CD14-positive monocyte (primary cell): ENCODE measurements at regions not wholly inside any gene's neighbourhood (a gene's known extent, or its start where the extent isn't known, plus 50 kb on each side); places are given as distances from the start of the nearest gene placed in this dataset.

Source experiments
- DNase-seq, 3 donors: peaks; one replicate each; pipeline ENCODE4 v3.0.0-alpha.2; 2011 to 2022
- H2AFZ ChIP-seq: 2 replicates; pipeline ENCODE4 v1.6.0; 2012; ENCODE audit warnings: mild to moderate bottlenecking, low read depth, low read length, inconsistent platforms; ENCODE audit not compliant: insufficient read depth, poor library complexity, severe bottlenecking
- H3K27ac ChIP-seq, 2 donors: 1 replicate in 1 of 2; 2 replicates in 1 of 2; pipeline ENCODE4 v1.5.1; 2012 to 2013; ENCODE audit warnings: low read length in 2 of 2, control low read depth in 1 of 2, inconsistent platforms in 1 of 2, low read depth in 1 of 2, mild to moderate bottlenecking in 1 of 2
- H3K27me3 ChIP-seq, 2 donors: one replicate each; pipeline versions ENCODE4 v1.6.0 to v1.6.1; 2011 to 2013; ENCODE audit warnings: low read length in 2 of 2; ENCODE audit not compliant: control insufficient read depth in 2 of 2, insufficient read depth in 2 of 2
- H3K36me3 ChIP-seq, 2 donors: replicated peaks in 1 of 2; 1 replicate in 1 of 2; 2 replicates in 1 of 2; pipeline versions ENCODE4 v1.5.1 to v1.6.1; 2012 to 2013; ENCODE audit warnings: low read length in 2 of 2, control low read depth in 1 of 2, inconsistent platforms in 1 of 2, mild to moderate bottlenecking in 1 of 2; ENCODE audit not compliant: insufficient read depth in 2 of 2, control insufficient read depth in 1 of 2
- H3K4me1 ChIP-seq, 2 donors: 1 replicate in 1 of 2; 2 replicates in 1 of 2; pipeline versions ENCODE4 v1.5.1 to v1.6.1; 2012 to 2013; ENCODE audit warnings: low read length in 2 of 2, control low read depth in 1 of 2, inconsistent platforms in 1 of 2, mild to moderate bottlenecking in 1 of 2, moderate library complexity in 1 of 2; ENCODE audit not compliant: insufficient read depth in 2 of 2, control insufficient read depth in 1 of 2
- H3K4me2 ChIP-seq: replicated peaks from 2 replicates; pipeline ENCODE3; 2012; ENCODE audit warnings: low read length, moderate library complexity, mild to moderate bottlenecking; ENCODE audit not compliant: poor library complexity, severe bottlenecking; ENCODE audit errors: extremely low read depth
- H3K4me3 ChIP-seq, 3 experiments: fragments of 200-600 bp in 1 of 3; sonication (generic) in 1 of 3; replicated peaks in 1 of 3; 1 replicate in 2 of 3; 2 replicates in 1 of 3; pipeline ENCODE4 v1.5.1; 2011 to 2013; ENCODE audit warnings: low read length in 3 of 3, mild to moderate bottlenecking in 3 of 3, control low read depth in 2 of 3, low read depth in 2 of 3, inconsistent platforms in 1 of 3, moderate library complexity in 1 of 3
- H3K79me2 ChIP-seq: 2 replicates; pipeline ENCODE4 v1.6.0; 2012; ENCODE audit warnings: mild to moderate bottlenecking, control low read depth, inconsistent platforms, low read length, moderate library complexity; ENCODE audit not compliant: insufficient read depth
- H3K9ac ChIP-seq: 2 replicates; pipeline ENCODE4 v1.6.0; 2017; ENCODE audit warnings: low read length, mild to moderate bottlenecking; ENCODE audit not compliant: insufficient read depth, poor library complexity, severe bottlenecking
- H3K9me3 ChIP-seq, 2 donors: replicated peaks in 1 of 2; 1 replicate in 1 of 2; 2 replicates in 1 of 2; pipeline versions ENCODE4 v1.5.1 to v1.6.1; 2012 to 2013; ENCODE audit warnings: low read length in 2 of 2, control low read depth in 1 of 2; ENCODE audit not compliant: control insufficient read depth in 1 of 2, insufficient read depth in 1 of 2
- H4K20me1 ChIP-seq: 2 replicates; pipeline ENCODE4 v1.6.0; 2012; ENCODE audit warnings: mild to moderate bottlenecking, low read length, control low read depth, moderate library complexity; ENCODE audit not compliant: insufficient read depth
- H3K27ac Mint-ChIP-seq, 7 donors: one replicate each; pipeline ENCODE4 v1.8.0; 2020; ENCODE audit warnings: mild to moderate bottlenecking in 7 of 7, mixed read lengths in 7 of 7, moderate library complexity in 6 of 7, inconsistent platforms in 2 of 7
- H3K27me3 Mint-ChIP-seq, 3 donors: one replicate each; pipeline ENCODE4 v1.8.0; 2021 to 2022; ENCODE audit warnings: low read depth in 3 of 3, mild to moderate bottlenecking in 3 of 3, mixed read lengths in 3 of 3, moderate library complexity in 3 of 3, inconsistent platforms in 1 of 3
- H3K36me3 Mint-ChIP-seq, 2 donors: one replicate each; pipeline ENCODE4 v1.8.0; 2020; ENCODE audit warnings: mixed read lengths in 2 of 2, inconsistent platforms in 1 of 2, mild to moderate bottlenecking in 1 of 2
- H3K4me1 Mint-ChIP-seq: one replicate; pipeline ENCODE4 v1.8.0; 2020; ENCODE audit warnings: mild to moderate bottlenecking, mixed read lengths
- H3K4me3 Mint-ChIP-seq, 2 donors: one replicate each; pipeline ENCODE4 v1.8.0; 2020; ENCODE audit warnings: mild to moderate bottlenecking in 2 of 2, mixed read lengths in 2 of 2, moderate library complexity in 1 of 2
- H3K9me3 Mint-ChIP-seq, 7 donors: one replicate each; pipeline ENCODE4 v1.8.0; 2020 to 2022; ENCODE audit warnings: mixed read lengths in 7 of 7, mild to moderate bottlenecking in 6 of 7, moderate library complexity in 6 of 7, inconsistent platforms in 2 of 7
- WGBS: methylation state at CpG from one replicate; pipeline ENCODE4 v1.1.5; 2013; ENCODE audit warnings: missing lambda C conversion rate; ENCODE audit not compliant: insufficient coverage; 5-methylcytosine and 5-hydroxymethylcytosine counted together
- intact Hi-C, 2 donors: fragments of 100-400 bp; cut with micrococcal nuclease; formaldehyde crosslinking; loops; one replicate each; pipeline versions ENCODE4 v1.15.0 to v1.15.1; 2023
- TF ChIP-seq, protein P1 (sequence below): fragments of 200-600 bp; IDR thresholded peaks from one replicate; pipeline ENCODE4 v1.8.0; 2022; ENCODE audit warnings: antibody characterized with exemption, mild to moderate bottlenecking

DNA sequence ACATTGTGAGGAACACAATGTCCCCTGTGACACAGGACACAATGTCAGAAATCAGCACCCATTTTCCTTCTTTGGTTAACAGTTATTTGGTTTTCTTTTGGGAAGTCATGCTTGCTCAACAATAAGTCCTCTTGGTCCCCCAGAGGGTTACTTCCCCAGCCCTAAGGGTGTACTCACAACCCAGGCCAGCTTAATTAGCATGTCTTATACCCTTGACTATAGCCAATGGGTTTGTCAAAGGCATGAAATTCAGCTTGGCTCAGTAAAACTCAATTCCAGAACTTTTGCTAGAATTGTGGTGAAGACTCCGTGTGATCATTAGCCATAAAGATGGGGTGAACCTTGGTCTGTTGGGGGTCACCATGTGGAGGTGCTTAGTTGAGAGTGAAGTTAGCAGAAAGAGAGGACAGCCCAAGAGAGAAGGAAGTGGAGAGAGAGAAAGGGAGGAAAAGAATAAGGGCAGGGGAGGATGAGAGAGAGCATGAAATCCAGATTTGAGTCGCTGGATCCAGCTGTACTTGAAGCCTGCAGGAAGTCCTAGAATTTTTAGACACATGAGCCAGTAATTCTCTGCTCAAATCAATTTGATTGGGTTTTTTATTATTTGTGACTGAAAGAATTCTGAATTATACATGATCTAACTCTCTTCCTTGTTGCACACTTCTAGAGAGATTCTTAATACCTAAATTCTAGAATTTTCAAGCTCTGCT is 321.3 kb upstream of the JAG1 start:
- TF ChIP-seq, protein P1, sequence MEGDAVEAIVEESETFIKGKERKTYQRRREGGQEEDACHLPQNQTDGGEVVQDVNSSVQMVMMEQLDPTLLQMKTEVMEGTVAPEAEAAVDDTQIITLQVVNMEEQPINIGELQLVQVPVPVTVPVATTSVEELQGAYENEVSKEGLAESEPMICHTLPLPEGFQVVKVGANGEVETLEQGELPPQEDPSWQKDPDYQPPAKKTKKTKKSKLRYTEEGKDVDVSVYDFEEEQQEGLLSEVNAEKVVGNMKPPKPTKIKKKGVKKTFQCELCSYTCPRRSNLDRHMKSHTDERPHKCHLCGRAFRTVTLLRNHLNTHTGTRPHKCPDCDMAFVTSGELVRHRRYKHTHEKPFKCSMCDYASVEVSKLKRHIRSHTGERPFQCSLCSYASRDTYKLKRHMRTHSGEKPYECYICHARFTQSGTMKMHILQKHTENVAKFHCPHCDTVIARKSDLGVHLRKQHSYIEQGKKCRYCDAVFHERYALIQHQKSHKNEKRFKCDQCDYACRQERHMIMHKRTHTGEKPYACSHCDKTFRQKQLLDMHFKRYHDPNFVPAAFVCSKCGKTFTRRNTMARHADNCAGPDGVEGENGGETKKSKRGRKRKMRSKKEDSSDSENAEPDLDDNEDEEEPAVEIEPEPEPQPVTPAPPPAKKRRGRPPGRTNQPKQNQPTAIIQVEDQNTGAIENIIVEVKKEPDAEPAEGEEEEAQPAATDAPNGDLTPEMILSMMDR, result no peak
- no peak overlapping the region for H2AFZ ChIP-seq
- no peaks in the 10 kb centered on the region for H3K36me3 ChIP-seq
- WGBS, result 100% methylated on average over 1 of the region's 2 CpGs
- no peaks in the 10 kb centered on the region for H3K27me3 ChIP-seq
- Mint-ChIP-seq H3K27ac (no peak overlapping the region), H3K4me3 (no peak overlapping the region), H3K4me1 (no peaks in the 10 kb centered on the region), H3K36me3 (no peaks in the 10 kb centered on the region), H3K27me3 (no peaks in the 10 kb centered on the region), H3K9me3 (peaks cover 0 to 16% (median 7%) of the 10 kb centered on the region in 7 donors)
- no peak for DNase-seq
- no peak overlapping the region for H3K9ac ChIP-seq
- no peak overlapping the region for H3K27ac ChIP-seq
- H3K9me3 ChIP-seq, result no peaks in the 10 kb centered on the region
- H3K4me1 ChIP-seq, result no peaks in the 10 kb centered on the region
- H3K79me2 ChIP-seq, result no peaks in the 10 kb centered on the region
- H3K4me3 ChIP-seq, result no peak overlapping the region
- no peaks in the 10 kb centered on the region for H4K20me1 ChIP-seq
- H3K4me2 ChIP-seq, result no peak overlapping the region
- intact Hi-C loops, result no loop called here

DNA sequence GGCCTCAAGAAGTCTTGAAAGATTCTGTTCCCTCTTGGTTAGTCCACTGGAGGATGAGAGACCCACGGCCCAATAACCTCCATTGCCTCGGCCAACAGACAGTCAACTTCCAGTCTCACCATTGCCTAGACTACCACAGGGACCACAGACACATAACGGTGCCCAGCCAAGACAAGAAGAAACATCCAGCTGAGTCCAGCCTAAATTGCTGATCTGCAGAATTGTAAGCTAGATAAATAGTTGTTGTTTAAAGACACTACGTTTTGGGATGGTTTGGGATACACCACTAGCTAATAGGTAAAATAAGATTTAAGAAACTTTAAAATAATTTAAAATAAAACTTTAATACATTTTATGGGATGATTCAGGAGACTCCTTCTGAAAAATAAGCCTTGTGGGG is 324.7 kb upstream of the JAG1 start:
- Histone ChIP-seq H3K4me3 (no peak overlapping the region), H3K79me2 (no peaks in the 10 kb centered on the region), H2AFZ (no peak overlapping the region), H3K4me1 (no peaks in the 10 kb centered on the region), H3K27ac (no peak overlapping the region), H3K4me2 (no peak overlapping the region), H3K9me3 (no peaks in the 10 kb centered on the region), H3K9ac (no peak overlapping the region), H3K36me3 (no peaks in the 10 kb centered on the region), H4K20me1 (no peaks in the 10 kb centered on the region), H3K27me3 (no peaks in the 10 kb centered on the region)
- Mint-ChIP-seq H3K9me3 (peaks cover 0 to 19% (median 7%) of the 10 kb centered on the region in 7 donors), H3K27me3 (no peaks in the 10 kb centered on the region), H3K27ac (no peak overlapping the region), H3K4me3 (no peak overlapping the region), H3K36me3 (no peaks in the 10 kb centered on the region), H3K4me1 (no peaks in the 10 kb centered on the region)
- intact Hi-C loops, result no loop called here
- 100% methylated on average over 2 of the region's 4 CpGs for WGBS
- DNase-seq, result no peak
- TF ChIP-seq, protein P1, result no peak
